Mucosa of stomach (tissue), 1 donor: ENCODE measurements at regions not wholly inside any gene's neighbourhood (a gene's known extent, or its start where the extent isn't known, plus 50 kb on each side); places are given as distances from the start of the nearest gene placed in this dataset.

Source experiments
- H3K27me3 ChIP-seq: one replicate; pipeline ENCODE4 v1.7.0; 2013; ENCODE audit warnings: mild to moderate bottlenecking, low read length; ENCODE audit not compliant: control insufficient read depth, insufficient read depth
- H3K36me3 ChIP-seq: one replicate; pipeline ENCODE4 v1.7.0; 2013; ENCODE audit warnings: low read length; ENCODE audit not compliant: control insufficient read depth, insufficient read depth
- H3K4me1 ChIP-seq: one replicate; pipeline ENCODE4 v1.7.0; 2013; ENCODE audit warnings: mild to moderate bottlenecking, low read length; ENCODE audit not compliant: control insufficient read depth, insufficient read depth
- H3K4me3 ChIP-seq: one replicate; pipeline ENCODE4 v1.7.0; 2013; ENCODE audit warnings: low read length
- H3K9ac ChIP-seq: one replicate; pipeline ENCODE4 v1.7.0; 2013; ENCODE audit warnings: mild to moderate bottlenecking, low read length, moderate library complexity
- H3K9me3 ChIP-seq: one replicate; pipeline ENCODE4 v1.7.0; 2013; ENCODE audit warnings: mild to moderate bottlenecking, low read length, moderate library complexity; ENCODE audit not compliant: control insufficient read depth
- donor health status: Pancreatic carcinoma.

DNA sequence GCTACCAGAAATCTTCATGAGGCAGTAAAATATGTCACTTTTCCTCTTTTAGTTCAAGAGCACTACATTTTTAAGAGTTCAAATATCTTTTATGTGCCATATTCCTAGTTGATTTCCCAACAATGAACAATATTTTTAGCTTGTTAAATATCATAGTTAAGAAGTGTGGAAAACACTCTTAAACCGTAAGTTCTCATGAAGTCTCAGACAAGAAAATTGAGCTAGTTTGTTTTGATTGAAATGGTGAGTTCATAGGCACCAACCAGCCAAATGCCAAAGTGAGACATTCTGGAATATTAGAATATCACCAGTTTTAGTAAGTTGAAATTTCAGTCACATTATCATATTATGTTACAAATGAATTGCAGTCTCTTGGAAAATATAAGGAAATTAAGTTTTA, 277.2 kb upstream of the HSF2 start:
- Histone ChIP-seq H3K4me3 (no peak overlapping the region), H3K36me3 (no peaks in the 10 kb centered on the region), H3K9me3 (no peaks in the 10 kb centered on the region), H3K9ac (no peak overlapping the region), H3K27me3 (no peaks in the 10 kb centered on the region), H3K4me1 (no peaks in the 10 kb centered on the region)

DNA sequence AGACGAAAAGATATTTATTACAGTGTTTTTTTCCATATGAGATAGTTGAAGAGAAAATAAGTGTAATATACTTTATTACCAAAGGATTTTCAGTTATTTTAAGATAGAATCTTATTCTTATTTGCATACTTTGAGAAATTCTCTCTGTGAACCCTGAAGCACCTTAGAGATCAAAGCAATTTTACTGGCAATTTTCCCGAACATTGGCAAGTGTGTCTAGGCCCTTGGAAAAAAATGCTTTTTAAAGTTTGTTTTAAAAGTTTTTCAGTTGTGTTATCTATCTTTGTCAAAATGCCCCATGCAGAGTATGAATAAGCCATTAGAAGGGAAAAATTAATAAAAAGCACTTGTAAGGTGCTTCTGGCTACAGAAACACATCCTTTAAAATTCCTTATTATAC, 276.8 kb upstream of the HSF2 start:
- no peaks in the 10 kb centered on the region for H3K4me1 ChIP-seq
- H3K4me3 ChIP-seq: no peak overlapping the region
- no peaks in the 10 kb centered on the region for H3K27me3 ChIP-seq
- H3K9me3 ChIP-seq: no peaks in the 10 kb centered on the region
- no peak overlapping the region for H3K9ac ChIP-seq
- H3K36me3 ChIP-seq: no peaks in the 10 kb centered on the region

DNA sequence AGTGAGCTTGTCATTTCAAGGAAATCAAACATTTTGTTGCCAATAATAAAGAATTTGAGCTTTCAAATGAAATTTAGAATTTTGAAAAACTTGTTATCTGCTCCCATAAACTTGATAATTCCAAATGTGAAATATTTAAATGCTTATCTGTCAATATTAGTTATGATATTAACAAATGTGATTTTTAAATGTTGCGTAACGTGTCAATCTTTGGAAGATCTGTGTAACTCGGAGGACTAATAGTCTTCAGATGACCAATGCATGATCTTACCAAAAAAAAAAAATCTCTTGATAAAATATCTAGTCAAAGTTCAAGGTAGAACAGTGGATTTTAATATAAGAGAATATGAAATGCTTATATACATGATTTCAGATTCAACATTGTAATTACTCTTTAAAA, 274.5 kb upstream of the HSF2 start:
- no peaks in the 10 kb centered on the region for H3K9me3 ChIP-seq
- H3K36me3 ChIP-seq: no peaks in the 10 kb centered on the region
- H3K27me3 ChIP-seq: no peaks in the 10 kb centered on the region
- H3K4me1 ChIP-seq: no peaks in the 10 kb centered on the region
- no peak overlapping the region for H3K4me3 ChIP-seq
- no peak overlapping the region for H3K9ac ChIP-seq

DNA sequence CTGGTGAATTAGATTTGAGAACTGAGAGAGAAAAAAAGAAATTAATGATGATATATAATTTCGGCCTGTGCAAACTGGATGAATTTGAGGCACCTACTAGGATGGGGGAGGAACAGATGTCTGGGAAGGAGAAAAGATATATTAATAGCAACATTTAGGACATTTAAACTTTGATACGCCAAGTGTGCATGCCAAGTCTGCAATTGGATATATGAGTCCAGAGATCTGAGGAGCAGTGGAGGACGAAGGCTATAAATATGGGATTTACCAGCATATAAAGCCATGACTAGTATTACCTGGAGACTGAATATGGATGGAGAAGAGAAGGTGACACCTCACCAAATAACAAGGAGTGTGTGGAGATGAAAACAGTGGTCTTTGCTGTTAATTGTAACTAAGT, 272.6 kb upstream of the HSF2 start:
- Histone ChIP-seq H3K27me3 (no peaks in the 10 kb centered on the region), H3K36me3 (no peaks in the 10 kb centered on the region), H3K9me3 (no peaks in the 10 kb centered on the region), H3K9ac (no peak overlapping the region), H3K4me3 (no peak overlapping the region), H3K4me1 (no peaks in the 10 kb centered on the region)

DNA sequence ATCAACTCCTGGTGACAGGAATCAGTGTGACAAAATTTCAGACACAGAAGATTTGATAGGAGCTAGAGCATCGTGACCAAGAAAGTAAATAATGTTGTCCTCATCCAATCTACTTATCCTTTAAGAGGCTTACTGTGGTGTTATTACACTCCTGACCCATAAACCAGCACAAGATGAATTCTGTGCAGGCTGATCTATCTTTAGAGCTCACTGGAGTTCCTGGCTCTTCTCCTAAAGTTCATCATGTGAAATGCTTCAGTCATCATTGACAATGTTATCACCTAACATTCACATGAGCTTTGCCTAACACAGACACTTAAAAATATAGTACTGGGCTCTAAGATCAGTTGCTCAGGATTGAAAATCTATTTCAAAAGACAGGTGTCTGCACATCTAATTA, 271.0 kb upstream of the HSF2 start:
- Histone ChIP-seq H3K27me3 (no peaks in the 10 kb centered on the region), H3K4me3 (no peak overlapping the region), H3K36me3 (no peaks in the 10 kb centered on the region), H3K4me1 (no peaks in the 10 kb centered on the region), H3K9me3 (no peaks in the 10 kb centered on the region), H3K9ac (no peak overlapping the region)

DNA sequence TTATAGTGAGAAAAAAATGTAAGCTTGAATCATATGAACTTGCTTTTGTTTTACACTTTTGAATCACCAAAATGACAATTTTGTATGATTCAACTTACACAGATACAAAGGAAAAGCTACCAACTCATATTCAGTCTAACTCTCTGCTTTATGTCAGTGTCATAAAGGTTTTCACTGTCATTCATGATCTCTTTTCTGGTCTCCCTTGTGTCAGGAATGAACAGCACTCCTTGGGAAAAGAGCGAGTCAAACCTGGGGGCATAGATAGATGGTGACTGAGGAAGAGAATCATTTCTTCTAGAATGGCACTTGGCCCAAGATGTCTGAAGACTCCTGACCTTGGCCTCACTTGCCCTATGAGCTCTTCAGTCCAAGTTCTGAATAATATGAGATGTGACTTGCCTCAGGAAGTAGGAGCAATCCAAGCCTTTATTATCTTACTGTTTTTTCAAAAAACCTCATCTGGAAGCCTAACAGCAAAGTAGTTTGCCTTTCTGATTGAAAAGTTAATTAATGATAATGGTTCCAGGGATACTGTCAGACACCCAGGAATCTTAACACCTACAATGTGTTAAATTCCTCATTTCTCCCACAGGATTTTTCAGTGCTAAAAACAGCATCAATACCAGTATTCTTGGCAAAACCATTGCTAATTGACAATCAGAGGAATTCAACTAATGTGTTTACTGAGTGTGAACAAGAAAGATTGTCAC, 270.0 kb upstream of the HSF2 start:
- H3K9ac ChIP-seq: no peak overlapping the region
- H3K4me1 ChIP-seq: no peaks in the 10 kb centered on the region
- no peaks in the 10 kb centered on the region for H3K9me3 ChIP-seq
- H3K4me3 ChIP-seq: no peak overlapping the region
- H3K36me3 ChIP-seq: no peaks in the 10 kb centered on the region
- H3K27me3 ChIP-seq: no peaks in the 10 kb centered on the region

DNA sequence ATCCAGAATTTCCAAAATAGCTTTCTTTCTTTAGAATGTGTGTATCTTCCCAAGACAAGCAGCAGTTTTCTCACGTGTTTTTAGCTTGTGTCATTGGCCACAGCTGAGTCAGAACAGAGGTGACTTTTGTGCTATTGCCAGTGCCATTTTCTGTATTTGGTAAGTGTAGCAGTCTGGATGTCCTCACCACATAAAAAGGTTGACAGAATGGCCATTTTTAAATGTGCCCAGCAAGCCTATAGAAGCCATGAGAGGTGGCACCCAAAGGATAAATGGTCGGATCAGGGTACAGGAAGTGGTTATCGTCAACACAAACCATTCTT, 269.5 kb upstream of the HSF2 start:
- no peaks in the 10 kb centered on the region for H3K27me3 ChIP-seq
- no peak overlapping the region for H3K9ac ChIP-seq

DNA sequence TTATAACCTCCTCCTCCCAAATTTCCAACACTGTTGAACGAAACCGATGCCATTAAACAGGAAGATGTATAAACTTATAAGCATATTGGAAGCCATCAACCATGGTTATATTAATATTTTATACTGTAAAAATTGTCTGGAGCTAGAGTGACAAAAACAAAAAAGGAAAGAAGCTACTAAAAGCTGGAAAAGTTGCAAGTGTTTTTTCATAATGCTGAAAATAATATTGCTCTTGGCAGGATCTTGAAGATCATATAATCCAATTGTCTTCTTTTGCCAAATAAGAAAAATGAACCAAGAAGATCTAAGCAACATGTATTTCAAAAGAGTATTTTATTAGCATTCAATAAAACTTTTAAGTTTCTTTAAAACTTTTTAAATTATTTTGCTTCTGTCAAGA, 268.9 kb upstream of the HSF2 start:
- Histone ChIP-seq H3K36me3 (no peaks in the 10 kb centered on the region), H3K27me3 (no peaks in the 10 kb centered on the region), H3K9ac (no peak overlapping the region), H3K9me3 (no peaks in the 10 kb centered on the region), H3K4me1 (no peaks in the 10 kb centered on the region), H3K4me3 (no peak overlapping the region)

More for the DNA sequence above, 269.5 kb upstream of the HSF2 start:
- H3K4me3 ChIP-seq: no peak overlapping the region
- H3K9me3 ChIP-seq: no peaks in the 10 kb centered on the region
- no peaks in the 10 kb centered on the region for H3K4me1 ChIP-seq
- H3K36me3 ChIP-seq: no peaks in the 10 kb centered on the region

DNA sequence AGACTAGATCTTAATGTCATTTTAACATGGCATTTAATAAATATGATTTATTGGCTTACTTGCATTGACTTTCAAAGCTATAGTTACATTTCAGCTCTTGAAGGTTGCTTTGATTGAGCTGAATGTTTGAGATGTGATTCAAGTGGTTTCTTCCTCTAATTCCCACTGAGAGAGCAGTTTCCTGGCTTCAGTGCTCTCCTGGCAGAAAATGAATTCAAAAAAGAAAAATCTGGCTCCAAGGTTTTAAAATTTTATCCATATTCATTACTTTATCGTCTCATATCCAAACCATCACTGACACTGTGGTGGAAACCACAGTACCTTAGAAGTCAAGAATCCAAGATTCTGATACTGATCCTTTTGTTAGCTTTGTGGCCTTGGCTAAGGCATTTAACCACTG, 263.1 kb upstream of the HSF2 start:
- Histone ChIP-seq H3K4me3 (no peak overlapping the region), H3K27me3 (no peaks in the 10 kb centered on the region)

DNA sequence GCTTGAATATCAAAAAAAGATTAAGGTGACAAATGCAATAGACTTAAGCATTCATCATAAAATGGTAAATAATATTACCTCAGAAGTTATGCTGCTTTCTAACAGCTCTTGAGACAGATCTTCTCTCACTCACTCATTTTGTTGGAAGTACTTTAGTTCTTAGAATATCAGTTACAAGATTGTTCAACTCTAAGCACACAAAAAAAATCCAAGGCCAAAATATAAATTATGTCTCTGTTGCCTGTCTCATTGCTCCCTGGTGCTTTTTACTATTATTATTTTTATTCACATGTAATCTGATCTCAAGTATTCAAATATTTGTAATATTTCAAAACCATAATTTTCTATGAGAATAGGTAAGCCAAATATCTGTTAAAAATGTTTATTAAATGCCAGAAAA, 259.4 kb upstream of the HSF2 start:
- H3K4me3 ChIP-seq: no peak overlapping the region
- no peaks in the 10 kb centered on the region for H3K27me3 ChIP-seq
- H3K9me3 ChIP-seq: no peaks in the 10 kb centered on the region
- H3K36me3 ChIP-seq: no peaks in the 10 kb centered on the region
- no peaks in the 10 kb centered on the region for H3K4me1 ChIP-seq
- H3K9ac ChIP-seq: no peak overlapping the region

More for the DNA sequence above, 263.1 kb upstream of the HSF2 start:
- H3K4me1 ChIP-seq: no peaks in the 10 kb centered on the region
- H3K36me3 ChIP-seq: no peaks in the 10 kb centered on the region
- H3K9ac ChIP-seq: no peak overlapping the region
- H3K9me3 ChIP-seq: no peaks in the 10 kb centered on the region

DNA sequence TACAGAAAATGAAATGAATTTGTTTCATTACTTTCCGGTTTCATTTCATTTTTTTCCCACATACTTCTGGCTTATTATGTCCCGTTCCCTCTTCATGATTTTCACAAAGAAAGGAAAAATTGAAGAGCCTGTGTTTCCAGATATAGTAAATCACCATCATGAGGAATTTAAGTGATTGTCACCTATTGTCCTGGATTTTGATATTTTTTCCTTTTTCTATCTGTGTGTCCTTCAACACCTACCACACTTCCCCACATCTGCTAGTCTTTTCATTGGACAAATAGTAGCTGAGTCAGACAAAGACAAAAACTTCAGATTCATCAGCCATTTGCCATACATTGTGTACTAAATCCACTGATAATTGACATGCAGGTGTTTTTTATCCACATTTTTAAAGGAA, 258.2 kb upstream of the HSF2 start:
- H3K9ac ChIP-seq: no peak overlapping the region
- H3K27me3 ChIP-seq: no peaks in the 10 kb centered on the region
- H3K9me3 ChIP-seq: no peaks in the 10 kb centered on the region
- no peaks in the 10 kb centered on the region for H3K4me1 ChIP-seq
- H3K36me3 ChIP-seq: no peaks in the 10 kb centered on the region
- H3K4me3 ChIP-seq: no peak overlapping the region

DNA sequence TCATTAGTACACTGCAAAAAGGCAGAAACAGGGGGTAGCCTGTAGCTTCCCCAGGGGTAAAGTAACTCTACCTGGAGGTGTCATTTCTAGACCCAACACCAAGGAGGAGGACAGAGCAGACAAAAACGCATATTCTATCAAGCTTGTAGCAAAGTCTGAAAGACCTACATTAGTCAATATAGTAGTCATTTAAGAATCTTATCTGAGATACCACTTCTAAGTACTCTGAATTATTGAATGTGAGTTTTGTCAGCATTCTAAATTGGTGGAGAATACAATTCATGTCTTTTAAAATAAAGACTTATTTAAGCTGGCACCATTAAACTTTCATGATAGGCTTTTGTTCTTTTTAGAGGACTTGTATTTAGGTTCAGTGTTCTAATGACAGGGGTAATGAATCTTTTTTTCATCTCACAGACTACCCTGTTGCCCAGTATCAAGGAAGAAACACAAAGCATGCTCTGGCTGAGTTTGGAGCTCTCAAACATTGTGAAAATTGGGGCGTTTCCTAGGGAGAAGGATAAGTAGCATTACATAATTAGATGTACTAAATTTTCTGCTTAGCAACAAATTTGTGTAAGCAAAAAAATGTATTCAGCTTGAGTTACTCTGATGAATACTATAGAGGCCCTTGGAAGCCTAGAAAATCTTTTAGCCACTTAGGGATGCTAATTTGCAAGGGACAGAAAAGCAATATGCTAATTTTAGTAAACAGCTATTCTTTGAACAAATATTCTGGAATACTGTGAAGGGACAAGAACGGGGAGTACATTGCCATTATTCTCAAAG, 255.4 kb upstream of the HSF2 start:
- no peak overlapping the region for H3K9ac ChIP-seq

More for the DNA sequence above, 255.4 kb upstream of the HSF2 start:
- Histone ChIP-seq H3K4me3 (no peak overlapping the region), H3K9me3 (no peaks in the 10 kb centered on the region), H3K4me1 (no peaks in the 10 kb centered on the region), H3K36me3 (no peaks in the 10 kb centered on the region), H3K27me3 (no peaks in the 10 kb centered on the region)
